GM12878 (cell line): ENCODE measurements at regions not wholly inside any gene's neighbourhood (a gene's known extent, or its start where the extent isn't known, plus 50 kb on each side); places are given as distances from the start of the nearest gene placed in this dataset.

ENCODE experiments used
- ATAC-seq: fragments of 200-7000 bp; cut with Tn5 transposase; 3 replicates; pipeline ENCODE4 v1.9.1; 2020; ENCODE audit warnings: mild to moderate bottlenecking, moderate library complexity
- BruUV-seq: library from RNA; stranded (reverse); fragments of 400-500 nt; replicated peaks from 2 replicates; lab custom pipeline; 2021; lab: Mats Ljungman, UMichigan
- CTCF ChIA-PET: fragments of 300-600 bp; sonication (Branson Sonifier 250); formaldehyde crosslinking; extraction: SDS; loops from one replicate; lab custom pipeline; 2021; ENCODE audit warnings: inconsistent platforms; lab: Yijun Ruan, JAX
- POLR2A ChIA-PET: fragments of 350-600 bp; formaldehyde crosslinking; extraction: SDS; loops from one replicate; lab custom pipeline; 2021; ENCODE audit warnings: inconsistent platforms; lab: Charles Lee
- RAD21 ChIA-PET: fragments of 300-600 bp; sonication (Branson Sonifier 250); formaldehyde crosslinking; loops from one replicate; lab custom pipeline; 2023; ENCODE audit warnings: antibody characterized with exemption; ENCODE audit not compliant: unreplicated experiment; lab: Charles Lee
- SMC1A ChIA-PET: fragments of 300-600 bp; sonication (Branson Sonifier 250); formaldehyde crosslinking; loops from one replicate; lab custom pipeline; 2023; ENCODE audit not compliant: unreplicated experiment, uncharacterized antibody; lab: Charles Lee
- DNase-seq: peaks from one replicate; pipeline ENCODE4 v3.0.0-alpha.2; 2011; ENCODE audit warnings: low read depth, low spot score
- FAIRE-seq: peaks from 3 replicates; lab custom pipeline; 2011; peaks lifted over from hg19 to GRCh38; lab: Jason Lieb, UNC
- H2AFZ ChIP-seq: 2 replicates; pipeline ENCODE4 v1.6.0; 2011; ENCODE audit warnings: low read depth, low read length, control low read depth; ENCODE audit not compliant: control insufficient read depth
- H3K27ac ChIP-seq: 2 replicates; pipeline ENCODE4 v1.5.1; 2011; ENCODE audit warnings: control low read depth; ENCODE audit not compliant: control insufficient read depth, insufficient read depth
- H3K27me3 ChIP-seq, 2 experiments: replicated peaks in 1 of 2; 2 replicates each; pipeline versions ENCODE4 v1.6.0 to v1.6.1; 2011; ENCODE audit warnings: low read length in 1 of 2; ENCODE audit not compliant: control insufficient read depth in 2 of 2, insufficient read depth in 2 of 2
- H3K36me3 ChIP-seq, 2 experiments: 2 replicates each; pipeline ENCODE4 v1.5.1; 2011; ENCODE audit warnings: low read length in 1 of 2; ENCODE audit not compliant: control insufficient read depth in 2 of 2, insufficient read depth in 2 of 2
- H3K4me1 ChIP-seq: 2 replicates; pipeline ENCODE4 v1.6.1; 2011; ENCODE audit warnings: mild to moderate bottlenecking, low read length, moderate library complexity, mixed read lengths; ENCODE audit not compliant: control insufficient read depth, insufficient read depth
- H3K4me2 ChIP-seq: 2 replicates; pipeline ENCODE4 v1.6.0; 2011; ENCODE audit warnings: control low read depth; ENCODE audit not compliant: control insufficient read depth, insufficient read depth
- H3K4me3 ChIP-seq: fragments of 200-600 bp; sonication (generic); 2 replicates; pipeline ENCODE4 v1.5.1; 2016
- H3K79me2 ChIP-seq: 2 replicates; pipeline ENCODE4 v1.6.0; 2011; ENCODE audit warnings: low read length; ENCODE audit not compliant: control insufficient read depth, insufficient read depth
- H3K9ac ChIP-seq: 2 replicates; pipeline ENCODE4 v1.8.0; 2011; ENCODE audit warnings: low read length, control low read depth, mixed read lengths; ENCODE audit not compliant: control insufficient read depth, insufficient read depth
- H3K9me3 ChIP-seq: replicated peaks from 3 replicates; pipeline ENCODE4 v1.5.1; 2011; ENCODE audit warnings: mild to moderate bottlenecking, low read length; ENCODE audit not compliant: control insufficient read depth, insufficient read depth
- H4K20me1 ChIP-seq: 2 replicates; pipeline ENCODE4 v1.6.0; 2011; ENCODE audit not compliant: control insufficient read depth, insufficient read depth
- CBX3 ChIP-seq: fragments of 200-600 bp; sonication (generic); IDR thresholded peaks from 2 replicates; pipeline ENCODE4 v1.6.1; 2016; ENCODE audit warnings: low read depth, borderline replicate concordance
- CHD4 ChIP-seq: fragments of 200-600 bp; sonication (generic); IDR thresholded peaks from 2 replicates; pipeline ENCODE4 v1.6.1; 2016; ENCODE audit warnings: mild to moderate bottlenecking
- CREB1 ChIP-seq: IDR thresholded peaks from 2 replicates; pipeline ENCODE4 v1.6.1; 2012; ENCODE audit warnings: low read depth, mild to moderate bottlenecking, inconsistent platforms
- EZH2 ChIP-seq: IDR thresholded peaks from 2 replicates; pipeline ENCODE4 v1.6.1; 2012; ENCODE audit warnings: low read depth, mild to moderate bottlenecking, control low read depth, inconsistent platforms, low read length, borderline replicate concordance; ENCODE audit not compliant: control insufficient read depth
- FOS ChIP-seq: IDR thresholded peaks from 3 replicates; pipeline ENCODE4 v1.6.1; 2011; ENCODE audit warnings: borderline replicate concordance; ENCODE audit not compliant: insufficient read length; ENCODE audit errors: extremely low read depth
- HDGF ChIP-seq: fragments of 450-650 bp; IDR thresholded peaks from 2 replicates; pipeline ENCODE4 v1.6.1; 2016; ENCODE audit warnings: antibody characterized with exemption
- JUND ChIP-seq: IDR thresholded peaks from 2 replicates; pipeline ENCODE4 v1.6.1; 2012; ENCODE audit warnings: low read depth, mild to moderate bottlenecking, low read length, improper control_type of control experiment, moderate library complexity
- KAT2A ChIP-seq: conservative IDR thresholded peaks from 2 replicates; pipeline ENCODE4 v1.6.1; 2011; ENCODE audit warnings: low read depth, low read length; ENCODE audit not compliant: control insufficient read depth
- KLF5 ChIP-seq: fragments of 450-650 bp; IDR thresholded peaks from 2 replicates; pipeline ENCODE4 v1.6.1; 2014; ENCODE audit warnings: mild to moderate bottlenecking; ENCODE audit not compliant: partially characterized antibody
- MTA3 ChIP-seq: IDR thresholded peaks from 2 replicates; pipeline ENCODE4 v1.6.1; 2012; ENCODE audit warnings: low read length, inconsistent platforms, borderline replicate concordance
- NFIC ChIP-seq: IDR thresholded peaks from 2 replicates; pipeline ENCODE4 v1.6.1; 2012; ENCODE audit warnings: low read depth, mild to moderate bottlenecking, inconsistent platforms, low read length, moderate library complexity
- PML ChIP-seq: IDR thresholded peaks from 2 replicates; pipeline ENCODE4 v1.6.1; 2012; ENCODE audit warnings: low read length, inconsistent platforms
- RBBP5 ChIP-seq: fragments of 200-600 bp; sonication (generic); conservative IDR thresholded peaks from 2 replicates; pipeline ENCODE4 v1.6.1; 2016
- SIN3A ChIP-seq: IDR thresholded peaks from 2 replicates; pipeline ENCODE4 v1.6.1; 2012; ENCODE audit warnings: low read depth, low read length, improper control_type of control experiment
- SIX5 ChIP-seq: IDR thresholded peaks from 2 replicates; pipeline ENCODE4 v1.6.1; 2011; ENCODE audit warnings: mild to moderate bottlenecking, low read depth, low read length, moderate library complexity; ENCODE audit not compliant: severe bottlenecking
- SMAD1 ChIP-seq: fragments of 450-650 bp; IDR thresholded peaks from 2 replicates; pipeline ENCODE4 v1.6.1; 2018; ENCODE audit warnings: mild to moderate bottlenecking, low read depth; ENCODE audit not compliant: partially characterized antibody
- SMARCA5 ChIP-seq: fragments of 450-650 bp; IDR thresholded peaks from 2 replicates; pipeline ENCODE4 v1.6.1; 2017; ENCODE audit warnings: mild to moderate bottlenecking
- SREBF2 ChIP-seq: IDR thresholded peaks from 2 replicates; pipeline ENCODE4 v1.6.1; 2012; ENCODE audit warnings: mild to moderate bottlenecking, low read length
- ZNF217 ChIP-seq: fragments of 450-650 bp; IDR thresholded peaks from 2 replicates; pipeline ENCODE4 v1.6.1; 2017; ENCODE audit warnings: antibody characterized with exemption, mild to moderate bottlenecking
- ZNF384 ChIP-seq: IDR thresholded peaks from 2 replicates; pipeline ENCODE4 v1.6.1; 2012; ENCODE audit warnings: low read depth, mild to moderate bottlenecking, low read length, improper control_type of control experiment, borderline replicate concordance
- WGBS: methylation state at CpG from one replicate; pipeline ENCODE4 v1.1.6; 2016; ENCODE audit warnings: low lambda C conversion rate; ENCODE audit not compliant: insufficient replicate concordance, insufficient coverage; ENCODE audit errors: missing lambda C conversion rate; 5-methylcytosine and 5-hydroxymethylcytosine counted together
- in situ Hi-C: fragments of 300-500 bp; cut with MboI; formaldehyde crosslinking; loops from 9 replicates; pipeline ENCODE4 v1.14.3; 2018; ENCODE audit warnings: mixed read lengths
- intact Hi-C: fragments of 100-400 bp; cut with micrococcal nuclease; formaldehyde crosslinking; loops from one replicate; pipeline ENCODE4 v1.14.2; 2022; ENCODE audit not compliant: unreplicated experiment
- TF ChIP-seq, protein P1 (sequence below): fragments of 450-650 bp; conservative IDR thresholded peaks from 2 replicates; pipeline ENCODE4 v1.6.1; 2017; ENCODE audit warnings: mild to moderate bottlenecking, moderate library complexity
- TF ChIP-seq, protein P2 (sequence below): fragments of 450-650 bp; IDR thresholded peaks from 2 replicates; pipeline ENCODE4 v1.6.1; 2017; ENCODE audit warnings: low read depth, mild to moderate bottlenecking, moderate library complexity
- TF ChIP-seq, protein P3 (sequence below): IDR thresholded peaks from 2 replicates; pipeline ENCODE4 v1.6.1; 2012; ENCODE audit warnings: low read length, inconsistent platforms

DNA sequence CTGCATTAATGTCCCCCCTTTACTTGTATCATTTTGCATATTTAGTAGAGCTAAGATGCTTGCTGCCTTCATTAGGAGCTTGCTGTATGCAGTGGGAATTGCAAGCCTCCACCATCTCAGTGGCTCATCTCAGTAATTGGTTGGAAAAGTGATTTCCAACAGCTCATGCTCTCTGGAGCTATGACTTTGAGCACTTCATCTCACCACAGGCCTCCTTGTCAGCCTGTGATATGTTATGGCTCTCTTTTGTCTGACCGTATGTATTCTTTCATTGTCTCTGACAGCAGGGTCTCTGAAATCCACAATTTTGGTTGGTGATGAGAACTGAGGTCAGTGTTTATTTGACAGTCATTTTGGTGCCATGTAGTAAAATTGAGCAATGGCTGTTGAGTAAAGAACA, 345.1 kb downstream of the FAT3 start (continued):
- TF ChIP-seq, protein P1, sequence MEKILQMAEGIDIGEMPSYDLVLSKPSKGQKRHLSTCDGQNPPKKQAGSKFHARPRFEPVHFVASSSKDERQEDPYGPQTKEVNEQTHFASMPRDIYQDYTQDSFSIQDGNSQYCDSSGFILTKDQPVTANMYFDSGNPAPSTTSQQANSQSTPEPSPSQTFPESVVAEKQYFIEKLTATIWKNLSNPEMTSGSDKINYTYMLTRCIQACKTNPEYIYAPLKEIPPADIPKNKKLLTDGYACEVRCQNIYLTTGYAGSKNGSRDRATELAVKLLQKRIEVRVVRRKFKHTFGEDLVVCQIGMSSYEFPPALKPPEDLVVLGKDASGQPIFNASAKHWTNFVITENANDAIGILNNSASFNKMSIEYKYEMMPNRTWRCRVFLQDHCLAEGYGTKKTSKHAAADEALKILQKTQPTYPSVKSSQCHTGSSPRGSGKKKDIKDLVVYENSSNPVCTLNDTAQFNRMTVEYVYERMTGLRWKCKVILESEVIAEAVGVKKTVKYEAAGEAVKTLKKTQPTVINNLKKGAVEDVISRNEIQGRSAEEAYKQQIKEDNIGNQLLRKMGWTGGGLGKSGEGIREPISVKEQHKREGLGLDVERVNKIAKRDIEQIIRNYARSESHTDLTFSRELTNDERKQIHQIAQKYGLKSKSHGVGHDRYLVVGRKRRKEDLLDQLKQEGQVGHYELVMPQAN = no peak
- TF ChIP-seq RBBP5 = no peak
- TF ChIP-seq ZNF384 = no peak
- no peak for TF ChIP-seq FOS
- no peak for TF ChIP-seq SREBF2
- no peak for TF ChIP-seq MTA3
- TF ChIP-seq, protein P2, sequence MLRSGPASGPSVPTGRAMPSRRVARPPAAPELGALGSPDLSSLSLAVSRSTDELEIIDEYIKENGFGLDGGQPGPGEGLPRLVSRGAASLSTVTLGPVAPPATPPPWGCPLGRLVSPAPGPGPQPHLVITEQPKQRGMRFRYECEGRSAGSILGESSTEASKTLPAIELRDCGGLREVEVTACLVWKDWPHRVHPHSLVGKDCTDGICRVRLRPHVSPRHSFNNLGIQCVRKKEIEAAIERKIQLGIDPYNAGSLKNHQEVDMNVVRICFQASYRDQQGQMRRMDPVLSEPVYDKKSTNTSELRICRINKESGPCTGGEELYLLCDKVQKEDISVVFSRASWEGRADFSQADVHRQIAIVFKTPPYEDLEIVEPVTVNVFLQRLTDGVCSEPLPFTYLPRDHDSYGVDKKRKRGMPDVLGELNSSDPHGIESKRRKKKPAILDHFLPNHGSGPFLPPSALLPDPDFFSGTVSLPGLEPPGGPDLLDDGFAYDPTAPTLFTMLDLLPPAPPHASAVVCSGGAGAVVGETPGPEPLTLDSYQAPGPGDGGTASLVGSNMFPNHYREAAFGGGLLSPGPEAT = no peak
- no peak for TF ChIP-seq PML
- TF ChIP-seq SMARCA5 = no peak
- TF ChIP-seq ZNF217 = no peak
- TF ChIP-seq EZH2 = no peak

DNA sequence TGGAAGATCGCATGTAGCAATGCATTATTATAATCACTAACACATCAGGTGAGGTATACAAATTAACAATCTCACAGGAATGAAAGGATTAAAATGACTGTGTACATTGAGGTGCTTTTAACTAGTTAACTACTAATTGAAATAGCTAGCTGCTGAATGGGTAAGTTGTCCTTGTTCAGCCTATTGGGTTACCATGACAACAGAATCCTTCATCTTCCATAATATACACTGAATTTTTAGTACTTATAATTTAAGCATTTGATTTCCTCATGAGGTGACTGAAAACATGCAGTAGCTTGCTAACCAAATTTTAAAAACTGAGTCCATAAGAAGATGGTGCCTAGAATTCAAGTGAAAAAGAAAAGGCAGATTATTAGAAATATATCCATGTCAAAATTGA, 347.9 kb downstream of the FAT3 start:
- Histone ChIP-seq H3K27me3 (no peaks in the 10 kb centered on the region), H4K20me1 (no peaks in the 10 kb centered on the region), H3K9ac (no peak overlapping the region), H2AFZ (no peak overlapping the region), H3K36me3 (no peaks in the 10 kb centered on the region), H3K27ac (no peak overlapping the region), H3K4me3 (no peak overlapping the region), H3K4me2 (no peak overlapping the region), H3K4me1 (no peaks in the 10 kb centered on the region), H3K9me3 (no peaks in the 10 kb centered on the region), H3K79me2 (no peaks in the 10 kb centered on the region)
- no peak for ATAC-seq
- 7% methylated on average over 1 of the region's 1 CpG for WGBS
- RAD21 ChIA-PET = no interaction called here
- POLR2A ChIA-PET = no interaction called here
- FAIRE-seq = no peak
- CTCF ChIA-PET = no interaction called here
- in situ Hi-C loops (no loop called here), intact Hi-C loops (no loop called here)
- DNase-seq = no peak
- SMC1A ChIA-PET = no interaction called here
- no TSS peak for BruUV-seq
- no peak for TF ChIP-seq CREB1
- no peak for TF ChIP-seq JUND
- TF ChIP-seq CBX3 = no peak
- TF ChIP-seq SMAD1 = no peak
- no peak for TF ChIP-seq KLF5
- no peak for TF ChIP-seq KAT2A
- no peak for TF ChIP-seq HDGF
- TF ChIP-seq SIN3A = no peak
- TF ChIP-seq NFIC = no peak
- no peak for TF ChIP-seq CHD4
- TF ChIP-seq, protein P3, sequence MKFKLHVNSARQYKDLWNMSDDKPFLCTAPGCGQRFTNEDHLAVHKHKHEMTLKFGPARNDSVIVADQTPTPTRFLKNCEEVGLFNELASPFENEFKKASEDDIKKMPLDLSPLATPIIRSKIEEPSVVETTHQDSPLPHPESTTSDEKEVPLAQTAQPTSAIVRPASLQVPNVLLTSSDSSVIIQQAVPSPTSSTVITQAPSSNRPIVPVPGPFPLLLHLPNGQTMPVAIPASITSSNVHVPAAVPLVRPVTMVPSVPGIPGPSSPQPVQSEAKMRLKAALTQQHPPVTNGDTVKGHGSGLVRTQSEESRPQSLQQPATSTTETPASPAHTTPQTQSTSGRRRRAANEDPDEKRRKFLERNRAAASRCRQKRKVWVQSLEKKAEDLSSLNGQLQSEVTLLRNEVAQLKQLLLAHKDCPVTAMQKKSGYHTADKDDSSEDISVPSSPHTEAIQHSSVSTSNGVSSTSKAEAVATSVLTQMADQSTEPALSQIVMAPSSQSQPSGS = no peak
- TF ChIP-seq SIX5 = no peak
